ENCODE measurements at regions not wholly inside any gene's neighbourhood (a gene's known extent, or its start where the extent isn't known, plus 50 kb on each side); places are given as distances from the start of the nearest gene placed in this dataset.

GRCh38 chr5:124262991-124263571, 483.4 kb downstream of the ZNF608 start:
- BruUV-seq (replicated peaks), result no TSS peak
- Histone ChIP-seq H3K4me3 (replicated peaks in 1 of 2; ENCODE audit: low read depth in 1 of 2, low read length in 2 of 2) (no peak overlapping the region), H3K4me2 (ENCODE audit: low read length) (no peak overlapping the region), H3K79me2 (ENCODE audit: insufficient read depth, low read length) (no peaks in the 10 kb centered on the region), H3K9me3 (ENCODE audit: control insufficient read depth in 1 of 2, insufficient read depth in 1 of 2, low read depth in 1 of 2, low read length in 2 of 2) (no peaks in the 10 kb centered on the region), H3K27me3 (ENCODE audit: insufficient read depth, low read length) (no peaks in the 10 kb centered on the region), H2AFZ (ENCODE audit: low read depth, low read length, poor library complexity, severe bottlenecking) (no peak overlapping the region), H4K20me1 (ENCODE audit: insufficient read depth) (no peaks in the 10 kb centered on the region), H3K9me2 (ENCODE audit: insufficient read depth) (no peaks in the 10 kb centered on the region), H3K36me3 (ENCODE audit: control insufficient read depth in 1 of 2, insufficient read depth in 2 of 2, low read length in 2 of 2) (no peaks in the 10 kb centered on the region), H3K4me1 (ENCODE audit: control insufficient read depth in 1 of 2, insufficient read depth in 2 of 2, low read length in 2 of 2) (no peaks in the 10 kb centered on the region), H3K27ac (ENCODE audit: low read depth, low read length) (no peak overlapping the region), H3K9ac (ENCODE audit: low read length) (no peak overlapping the region)
- ChIA-PET RAD21 (ENCODE audit: low non-redundant PET in 1 of 2, low total read pairs in 2 of 2, uncharacterized antibody in 2 of 2, unreplicated experiment in 2 of 2) (no interaction called here), CTCF (no interaction called here), POLR2A (no interaction called here)
- DNase-seq (ENCODE audit: low read depth, low spot score) (no peak), ATAC-seq (no peak)
- intact Hi-C loops (cut with micrococcal nuclease), result no loop called here
- TF ChIP-seq ZFX (IDR thresholded peaks at IDR 0.05) (no peak), POLR2A (IDR thresholded peaks at IDR 0.05; ENCODE audit: borderline replicate concordance, extremely low read depth, insufficient read depth, insufficient read length) (no peak), ELF1 (IDR thresholded peaks at IDR 0.05; ENCODE audit: borderline replicate concordance, low read depth) (no peak)
- TF ChIP-seq, protein P1, sequence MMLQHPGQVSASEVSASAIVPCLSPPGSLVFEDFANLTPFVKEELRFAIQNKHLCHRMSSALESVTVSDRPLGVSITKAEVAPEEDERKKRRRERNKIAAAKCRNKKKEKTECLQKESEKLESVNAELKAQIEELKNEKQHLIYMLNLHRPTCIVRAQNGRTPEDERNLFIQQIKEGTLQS (IDR thresholded peaks at IDR 0.05), result no peak

GRCh38 chr5:124262470-124262869, 484.0 kb downstream of the ZNF608 start:
- intact Hi-C loops (cut with micrococcal nuclease), result no loop called here
- Histone ChIP-seq H3K9me3 (ENCODE audit: control insufficient read depth in 1 of 2, insufficient read depth in 1 of 2, low read depth in 1 of 2, low read length in 2 of 2) (no peaks in the 10 kb centered on the region), H3K36me3 (ENCODE audit: control insufficient read depth in 1 of 2, insufficient read depth in 2 of 2, low read length in 2 of 2) (no peaks in the 10 kb centered on the region), H3K9ac (ENCODE audit: low read length) (no peak overlapping the region), H2AFZ (ENCODE audit: low read depth, low read length, poor library complexity, severe bottlenecking) (no peak overlapping the region), H4K20me1 (ENCODE audit: insufficient read depth) (no peaks in the 10 kb centered on the region), H3K79me2 (ENCODE audit: insufficient read depth, low read length) (no peaks in the 10 kb centered on the region), H3K9me2 (ENCODE audit: insufficient read depth) (no peaks in the 10 kb centered on the region), H3K27ac (ENCODE audit: low read depth, low read length) (no peak overlapping the region), H3K4me2 (ENCODE audit: low read length) (no peak overlapping the region), H3K27me3 (ENCODE audit: insufficient read depth, low read length) (no peaks in the 10 kb centered on the region), H3K4me1 (ENCODE audit: control insufficient read depth in 1 of 2, insufficient read depth in 2 of 2, low read length in 2 of 2) (no peaks in the 10 kb centered on the region), H3K4me3 (replicated peaks in 1 of 2; ENCODE audit: low read depth in 1 of 2, low read length in 2 of 2) (no peak overlapping the region)
- no peak for TF ChIP-seq ZBTB33 (IDR thresholded peaks at IDR 0.05; ENCODE audit: extremely low read depth, insufficient replicate concordance, low read length)
- no peak for TF ChIP-seq EGR1 (IDR thresholded peaks at IDR 0.05; ENCODE audit: low read depth)
- TF ChIP-seq, protein P2, sequence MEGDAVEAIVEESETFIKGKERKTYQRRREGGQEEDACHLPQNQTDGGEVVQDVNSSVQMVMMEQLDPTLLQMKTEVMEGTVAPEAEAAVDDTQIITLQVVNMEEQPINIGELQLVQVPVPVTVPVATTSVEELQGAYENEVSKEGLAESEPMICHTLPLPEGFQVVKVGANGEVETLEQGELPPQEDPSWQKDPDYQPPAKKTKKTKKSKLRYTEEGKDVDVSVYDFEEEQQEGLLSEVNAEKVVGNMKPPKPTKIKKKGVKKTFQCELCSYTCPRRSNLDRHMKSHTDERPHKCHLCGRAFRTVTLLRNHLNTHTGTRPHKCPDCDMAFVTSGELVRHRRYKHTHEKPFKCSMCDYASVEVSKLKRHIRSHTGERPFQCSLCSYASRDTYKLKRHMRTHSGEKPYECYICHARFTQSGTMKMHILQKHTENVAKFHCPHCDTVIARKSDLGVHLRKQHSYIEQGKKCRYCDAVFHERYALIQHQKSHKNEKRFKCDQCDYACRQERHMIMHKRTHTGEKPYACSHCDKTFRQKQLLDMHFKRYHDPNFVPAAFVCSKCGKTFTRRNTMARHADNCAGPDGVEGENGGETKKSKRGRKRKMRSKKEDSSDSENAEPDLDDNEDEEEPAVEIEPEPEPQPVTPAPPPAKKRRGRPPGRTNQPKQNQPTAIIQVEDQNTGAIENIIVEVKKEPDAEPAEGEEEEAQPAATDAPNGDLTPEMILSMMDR (IDR thresholded peaks at IDR 0.05 in 2 of 3, conservative IDR thresholded peaks at IDR 0.05 in 1 of 3; ENCODE audit: borderline replicate concordance in 1 of 3, insufficient read depth in 1 of 3, low read depth in 2 of 3, low read length in 2 of 3), result no peak
- TF ChIP-seq SP1 (IDR thresholded peaks at IDR 0.05; ENCODE audit: low read depth), result no peak
- no peak for TF ChIP-seq ZFX (IDR thresholded peaks at IDR 0.05)
- TF ChIP-seq RAD21 (IDR thresholded peaks at IDR 0.05; ENCODE audit: low read depth), result no peak
- TF ChIP-seq CBX3 (IDR thresholded peaks at IDR 0.05; ENCODE audit: low read depth), result no peak
- no peak for TF ChIP-seq EZH2phosphoT487 (IDR thresholded peaks at IDR 0.05; ENCODE audit: borderline replicate concordance)
- no peak for TF ChIP-seq TCF7L2 (IDR thresholded peaks at IDR 0.05; ENCODE audit: borderline replicate concordance, extremely low read depth, insufficient read depth, insufficient read length)
- RAD21 ChIA-PET (ENCODE audit: low non-redundant PET in 1 of 2, low total read pairs in 2 of 2, uncharacterized antibody in 2 of 2, unreplicated experiment in 2 of 2), result no interaction called here
- CTCF ChIA-PET, result no interaction called here
- DNase-seq (ENCODE audit: low read depth, low spot score) (no peak), ATAC-seq (no peak)
- no TSS peak for BruUV-seq (replicated peaks)
- POLR2A ChIA-PET, result no interaction called here

Measured in HCT116 (cell line).